Heart left ventricle (tissue), 16 donors: ENCODE measurements at regions not wholly inside any gene's neighbourhood (a gene's known extent, or its start where the extent isn't known, plus 50 kb on each side); places are given as distances from the start of the nearest gene placed in this dataset.

Experiments
- ATAC-seq, 4 donors: fragments of 200-7000 bp; cut with Tn5 transposase; one replicate each; pipeline ENCODE4 v1.9.1; 2020 to 2022; ENCODE audit warnings: moderate library complexity in 4 of 4, mild to moderate bottlenecking in 3 of 4, moderate number of reproducible peaks in 1 of 4
- DNase-seq, 5 donors: peaks; one replicate each; pipeline ENCODE4 v3.0.0-alpha.2; 2020
- H3K27ac ChIP-seq, 12 donors: fragments of 200-600 bp; sonication (generic) in 4 of 12; one replicate each; pipeline versions ENCODE4 v1.5.0 to v1.8.0; 2016 to 2022; ENCODE audit warnings: mild to moderate bottlenecking in 2 of 12
- H3K27me3 ChIP-seq, 9 donors: fragments of 200-600 bp; sonication (generic) in 2 of 9; one replicate each; pipeline versions ENCODE4 v1.5.1 to v1.8.0; 2016 to 2022; ENCODE audit warnings: mild to moderate bottlenecking in 3 of 9
- H3K36me3 ChIP-seq, 9 donors: fragments of 200-600 bp; sonication (generic) in 2 of 9; one replicate each; pipeline versions ENCODE4 v1.5.0 to v1.8.0; 2018 to 2022; ENCODE audit warnings: mild to moderate bottlenecking in 2 of 9
- H3K4me1 ChIP-seq, 12 donors: fragments of 200-600 bp; sonication (generic) in 4 of 12; one replicate each; pipeline versions ENCODE4 v1.5.0 to v1.8.0; 2016 to 2022; ENCODE audit warnings: mild to moderate bottlenecking in 3 of 12
- H3K4me3 ChIP-seq, 12 donors: fragments of 200-600 bp; sonication (generic) in 4 of 12; one replicate each; pipeline versions ENCODE4 v1.5.0 to v1.8.0; 2017 to 2022; ENCODE audit warnings: mild to moderate bottlenecking in 9 of 12, moderate library complexity in 4 of 12
- H3K9me3 ChIP-seq, 12 donors: fragments of 200-600 bp; sonication (generic) in 4 of 12; one replicate each; pipeline versions ENCODE4 v1.5.0 to v1.8.0; 2016 to 2022; ENCODE audit warnings: mild to moderate bottlenecking in 1 of 12
- POLR2A ChIP-seq, 2 donors: fragments of 450-650 bp; IDR thresholded peaks; one replicate each; pipeline ENCODE4 v1.6.1; 2017; ENCODE audit warnings: antibody characterized with exemption in 2 of 2, mild to moderate bottlenecking in 2 of 2, moderate library complexity in 2 of 2
- WGBS, 4 donors: extraction: QIAGEN DNeasy Blood & Tissue Kit in 2 of 4; methylation state at CpG; one replicate each; pipeline versions ENCODE4 v1.1.5 to v1.1.7; 2013 to 2018; 5-methylcytosine and 5-hydroxymethylcytosine counted together
- intact Hi-C, 10 donors: fragments of 100-400 bp; cut with DNase I; formaldehyde crosslinking; loops; one replicate each; pipeline versions ENCODE4 v1.11.1 to v1.14.2; 2022
- TF ChIP-seq, protein P1 (sequence below), 12 donors: fragments of 200-600 bp; sonication (generic) in 4 of 12; IDR thresholded peaks; one replicate each; pipeline versions ENCODE4 v1.5.0 to v1.8.0; 2018 to 2022; ENCODE audit warnings: antibody characterized with exemption in 12 of 12, mild to moderate bottlenecking in 5 of 12
- donor health status: ischemic (EF 13 %, LVEDD 7.1; RV severe dilation, severe dysfunction).
- donor health status: healthy with polysubstance abuse.
- donor health status: DM: no; HTN: yes; CAD: no.
- donor health status: DM: no; HTN: no; CAD: no.
- donor health status: ischemic (EF 25% LVEDD 6.9; RV normal size, moderate dysfunction).
- donor health status: ischemic (EF 25% LVEDD 5.7; RV mildly dilated, moderate dysfunction).
- donor health status: healthy.
- donor health status: DM: yes; HTN: yes; CAD: no.
- donor health status: ischemic (EF 35%, LVEDD 5.7; RV mildly dilated, moderate dysfunction).
- donor health status: nonischemic (EF 11% LVEDD 7.7; RV severe dilation, severe dysfunction).
- donor health status: DM: yes; HTN: yes; CAD: no.
- donor health status: PGD.
- donor health status: ischemic (EF 29% LVEDD 5.4; RV normal size, mild dysfunction).
- donor health status: nonischemic (EF 23%, LVEDD 6.1; RV moderate dilation, normal function).

DNA sequence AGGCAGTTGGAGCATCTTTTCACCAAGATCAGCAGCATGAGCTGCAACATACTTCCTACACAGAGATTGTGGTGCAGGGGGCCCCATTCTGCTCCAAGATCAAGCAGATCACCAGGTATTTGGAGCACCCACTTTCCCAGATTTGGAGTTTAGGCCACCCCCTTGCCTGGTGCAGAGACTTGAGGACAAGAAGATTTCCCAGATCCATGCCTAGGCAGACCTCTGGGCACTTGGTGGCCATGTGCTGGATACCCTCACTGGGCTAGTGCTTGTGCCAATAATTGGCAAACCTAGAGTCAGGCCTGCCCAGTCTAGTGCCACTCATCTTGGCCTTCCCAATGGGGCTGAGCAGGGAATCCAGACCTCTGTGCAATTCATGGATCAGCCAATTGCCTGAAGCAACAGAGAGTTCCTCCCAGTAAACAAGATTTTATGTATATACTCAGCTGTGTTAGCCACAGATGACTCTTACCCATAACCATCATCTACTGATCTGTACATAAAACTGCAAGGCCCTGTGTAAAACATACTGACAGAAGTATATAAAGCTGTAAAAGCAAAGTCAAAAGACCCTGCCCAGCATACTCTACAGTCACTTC, 228.4 kb upstream of the EMCN start:
- TF ChIP-seq POLR2A (IDR thresholded peaks at IDR 0.05): no peak
- TF ChIP-seq, protein P1, sequence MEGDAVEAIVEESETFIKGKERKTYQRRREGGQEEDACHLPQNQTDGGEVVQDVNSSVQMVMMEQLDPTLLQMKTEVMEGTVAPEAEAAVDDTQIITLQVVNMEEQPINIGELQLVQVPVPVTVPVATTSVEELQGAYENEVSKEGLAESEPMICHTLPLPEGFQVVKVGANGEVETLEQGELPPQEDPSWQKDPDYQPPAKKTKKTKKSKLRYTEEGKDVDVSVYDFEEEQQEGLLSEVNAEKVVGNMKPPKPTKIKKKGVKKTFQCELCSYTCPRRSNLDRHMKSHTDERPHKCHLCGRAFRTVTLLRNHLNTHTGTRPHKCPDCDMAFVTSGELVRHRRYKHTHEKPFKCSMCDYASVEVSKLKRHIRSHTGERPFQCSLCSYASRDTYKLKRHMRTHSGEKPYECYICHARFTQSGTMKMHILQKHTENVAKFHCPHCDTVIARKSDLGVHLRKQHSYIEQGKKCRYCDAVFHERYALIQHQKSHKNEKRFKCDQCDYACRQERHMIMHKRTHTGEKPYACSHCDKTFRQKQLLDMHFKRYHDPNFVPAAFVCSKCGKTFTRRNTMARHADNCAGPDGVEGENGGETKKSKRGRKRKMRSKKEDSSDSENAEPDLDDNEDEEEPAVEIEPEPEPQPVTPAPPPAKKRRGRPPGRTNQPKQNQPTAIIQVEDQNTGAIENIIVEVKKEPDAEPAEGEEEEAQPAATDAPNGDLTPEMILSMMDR (IDR thresholded peaks at IDR 0.05): no peak
- H3K9me3 ChIP-seq: no peaks in the 10 kb centered on the region
- no peaks in the 10 kb centered on the region for H3K27me3 ChIP-seq
- ATAC-seq (no peak), DNase-seq (no peak)
- intact Hi-C loops: loop anchor here in 6 of 10 donors (10.0 kb wide), 2 partner anchors 321 to 651 kb away; no protein-coding TSS in a partner anchor
- no peaks in the 10 kb centered on the region for H3K36me3 ChIP-seq
- H3K4me1 ChIP-seq: no peaks in the 10 kb centered on the region
- H3K27ac ChIP-seq: no peak overlapping the region
- no peak overlapping the region for H3K4me3 ChIP-seq

DNA sequence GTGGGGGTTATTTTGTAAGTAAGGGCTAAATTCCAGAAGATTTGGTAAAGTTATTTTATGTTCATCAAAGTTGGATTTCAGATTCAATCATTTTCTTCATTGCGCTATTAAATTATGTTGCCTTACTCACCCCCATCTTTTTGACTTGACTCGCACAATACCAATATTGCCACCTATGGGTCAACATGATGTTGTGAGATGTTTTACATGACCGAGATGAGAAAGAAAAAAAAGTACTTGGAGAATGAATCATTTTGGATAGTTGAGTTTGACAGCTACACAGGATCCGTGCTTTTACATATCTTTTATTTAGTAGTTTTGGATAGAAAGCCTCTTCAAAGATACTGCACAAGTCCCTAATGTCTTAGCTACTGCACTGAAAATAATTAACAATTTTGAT, 224.2 kb upstream of the EMCN start:
- H3K9me3 ChIP-seq: no peaks in the 10 kb centered on the region
- no peaks in the 10 kb centered on the region for H3K36me3 ChIP-seq
- H3K27ac ChIP-seq: no peak overlapping the region
- DNase-seq: peak in 1 of 5 donors; percentile 16
- no peak overlapping the region for H3K4me3 ChIP-seq
- 34 to 49% (median 38%) methylated on average over 4 of the region's 4 CpGs for WGBS, 4 donors
- TF ChIP-seq POLR2A (IDR thresholded peaks at IDR 0.05): no peak
- TF ChIP-seq, protein P1 (IDR thresholded peaks at IDR 0.05): peak in 11 of 12 donors; percentile 25 to 65 (median 46)
- H3K4me1 ChIP-seq: peaks cover 0 to 12% (median 6%) of the 10 kb centered on the region in 12 donors
- no peak for ATAC-seq
- no peaks in the 10 kb centered on the region for H3K27me3 ChIP-seq
- intact Hi-C loops: loop anchor here in 9 of 10 donors (2.0 to 10.0 kb wide), 6 partner anchors 317 to 650 kb away; no protein-coding TSS in a partner anchor

DNA sequence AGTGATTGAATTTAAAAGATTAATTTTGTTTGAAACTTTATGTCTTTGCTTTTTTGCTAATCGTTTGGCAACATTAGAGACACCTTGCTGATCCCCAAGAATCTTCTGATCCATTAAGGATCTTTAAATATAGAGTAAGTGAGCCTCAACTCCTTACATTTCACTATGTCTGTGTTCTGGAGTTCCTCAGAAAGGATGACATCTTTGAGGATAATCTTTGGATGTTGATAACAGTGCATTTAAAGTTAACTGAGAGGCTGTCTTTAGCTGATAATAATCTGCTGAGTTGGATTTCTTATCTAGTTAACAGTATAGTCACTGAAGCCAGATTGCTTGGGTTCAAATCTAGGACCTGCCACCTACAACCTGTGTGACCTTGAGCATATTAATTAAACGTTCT, 221.6 kb upstream of the EMCN start:
- DNase-seq (no peak), ATAC-seq (no peak)
- H3K4me3 ChIP-seq: no peak overlapping the region
- H3K36me3 ChIP-seq: no peaks in the 10 kb centered on the region
- peaks cover 0 to 19% (median 8%) of the 10 kb centered on the region in 12 donors for H3K4me1 ChIP-seq
- no peak overlapping the region for H3K27ac ChIP-seq
- intact Hi-C loops: loop anchor here in 8 of 10 donors (2.0 to 10.0 kb wide), 7 partner anchors 82 to 319 kb away; partner anchors contain the start of gene EMCN (in 5 of the 8)
- H3K9me3 ChIP-seq: peaks cover 0 to 2% (median 0%) of the 10 kb centered on the region in 12 donors
- 59 to 66% (median 64%) methylated on average over 2 of the region's 2 CpGs for WGBS, 4 donors
- no peak for TF ChIP-seq POLR2A (IDR thresholded peaks at IDR 0.05)
- TF ChIP-seq, protein P1 (IDR thresholded peaks at IDR 0.05): no peak
- H3K27me3 ChIP-seq: no peaks in the 10 kb centered on the region

DNA sequence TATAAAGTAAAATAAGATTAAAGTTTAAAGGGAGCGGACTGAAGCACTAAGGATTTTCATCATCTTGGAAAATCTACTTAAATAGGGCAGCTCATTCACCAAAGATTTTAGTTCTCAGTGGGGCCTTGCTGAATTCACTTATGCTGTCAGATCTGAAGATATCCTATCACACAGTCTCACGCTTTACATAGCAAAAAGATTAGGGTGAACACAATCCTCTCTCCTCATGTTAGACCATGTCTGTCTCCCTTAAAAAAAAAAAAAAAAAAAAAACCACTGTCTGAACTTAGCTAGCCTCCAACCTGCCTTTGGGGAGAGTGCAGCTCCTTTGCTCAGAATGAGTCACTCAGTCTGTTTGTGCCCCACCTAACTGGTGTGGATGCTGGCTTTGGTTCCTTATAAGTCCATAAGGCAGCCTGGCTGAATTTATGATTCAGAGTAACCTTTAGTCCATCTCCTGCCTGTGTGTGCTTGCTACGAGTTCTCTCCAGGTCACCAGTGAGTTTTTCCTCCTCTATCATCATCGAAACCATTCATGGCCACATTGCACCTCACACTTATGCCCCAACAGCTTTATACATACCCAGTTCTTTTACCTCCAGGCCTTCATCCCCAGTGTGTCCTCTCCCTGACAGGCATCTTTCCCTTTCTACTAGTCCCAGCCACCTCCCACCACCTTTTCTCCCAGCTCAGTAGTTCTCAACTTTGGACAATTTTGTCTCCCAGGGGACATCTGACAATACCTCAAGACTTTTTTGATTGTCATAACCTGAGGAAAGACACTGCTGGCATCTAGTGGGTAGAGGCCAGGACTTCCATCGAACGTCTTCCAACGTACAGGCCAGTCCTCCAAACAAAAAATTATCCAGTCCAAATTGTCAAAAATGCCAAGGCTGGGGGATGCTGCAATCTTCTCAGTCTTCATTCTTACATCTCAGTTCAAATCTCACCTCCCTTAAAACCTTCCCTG, 220.7 kb upstream of the EMCN start:
- peaks cover 0 to 19% (median 8%) of the 10 kb centered on the region in 12 donors for H3K4me1 ChIP-seq
- ATAC-seq (peak in 3 of 4 donors; percentile 90 to 91 (median 90)), DNase-seq (peak in 2 of 5 donors; percentile 21 to 54)
- TF ChIP-seq, protein P1 (IDR thresholded peaks at IDR 0.05): peak in 3 of 12 donors; percentile 5 to 32 (median 10)
- no peak for TF ChIP-seq POLR2A (IDR thresholded peaks at IDR 0.05)
- H3K27ac ChIP-seq: peak overlapping the region in 7 of 12 donors; percentile 3 to 58 (median 29)
- intact Hi-C loops: loop anchor here in 8 of 10 donors (2.0 to 10.0 kb wide), 7 partner anchors 81 to 318 kb away; partner anchors contain the start of gene EMCN (in 5 of the 8)
- no peak overlapping the region for H3K4me3 ChIP-seq
- WGBS, 4 donors: 62 to 75% (median 73%) methylated on average over 7 of the region's 7 CpGs
- H3K36me3 ChIP-seq: no peaks in the 10 kb centered on the region
- no peaks in the 10 kb centered on the region for H3K27me3 ChIP-seq
- peaks cover 0 to 12% (median 1%) of the 10 kb centered on the region in 12 donors for H3K9me3 ChIP-seq
